WTC11 (cell line): ENCODE measurements at regions not wholly inside any gene's neighbourhood (a gene's known extent, or its start where the extent isn't known, plus 50 kb on each side); places are given as distances from the start of the nearest gene placed in this dataset.

Experiments used
- CTCF ChIP-seq: fragments of 200-600 bp; IDR thresholded peaks from 2 replicates; pipeline ENCODE4 v1.8.0; 2022; ENCODE audit warnings: antibody characterized with exemption
- E2F5 ChIP-seq: sonication (generic); formaldehyde crosslinking; IDR thresholded peaks from 2 replicates; pipeline ENCODE4 v1.8.1; 2022; ENCODE audit warnings: mild to moderate bottlenecking, moderate library complexity, missing genetic modification reagents
- GRHL2 ChIP-seq: fragments of 250-450 bp; sonication (Bioruptor Pico); IDR thresholded peaks from 2 replicates; pipeline ENCODE4 v1.8.0; 2022; ENCODE audit warnings: mild to moderate bottlenecking, moderate library complexity; ENCODE audit not compliant: insufficient replicate concordance, severe bottlenecking
- HMGXB4 ChIP-seq: sonication (generic); formaldehyde crosslinking; IDR thresholded peaks from 2 replicates; pipeline ENCODE4 v1.8.1; 2023; ENCODE audit warnings: mild to moderate bottlenecking, moderate library complexity, missing genetic modification reagents
- MYBL2 ChIP-seq: sonication (generic); formaldehyde crosslinking; IDR thresholded peaks from 2 replicates; pipeline ENCODE4 v1.8.1; 2023; ENCODE audit warnings: mild to moderate bottlenecking, moderate library complexity, missing genetic modification reagents
- NR3C1 ChIP-seq: sonication (generic); formaldehyde crosslinking; conservative IDR thresholded peaks from 2 replicates; pipeline ENCODE4 v1.8.1; 2023; ENCODE audit warnings: low read depth, mild to moderate bottlenecking, missing genetic modification reagents
- SP1 ChIP-seq: sonication (generic); formaldehyde crosslinking; conservative IDR thresholded peaks from 2 replicates; pipeline ENCODE4 v1.8.1; 2022; ENCODE audit warnings: missing genetic modification reagents
- TEAD1 ChIP-seq: sonication (generic); formaldehyde crosslinking; IDR thresholded peaks from 2 replicates; pipeline ENCODE4 v1.8.0; 2022; ENCODE audit warnings: mild to moderate bottlenecking, missing genetic modification reagents

- no peak for TF ChIP-seq CTCF
- no peak for TF ChIP-seq NR3C1
- TF ChIP-seq HMGXB4 (CRISPR knock-in tag): no peak
- no peak for TF ChIP-seq TEAD1 (CRISPR knock-in tag)
- TF ChIP-seq SP1 (CRISPR knock-in tag): no peak
- no peak for TF ChIP-seq MYBL2 (CRISPR knock-in tag)
- TF ChIP-seq GRHL2: no peak
- no peak for TF ChIP-seq E2F5 (CRISPR knock-in tag)
Measured at GRCh38 chr13:86051134-86052103, 252.2 kb upstream of the SLITRK6 start.
